ENCODE measurements at regions not wholly inside any gene's neighbourhood (a gene's known extent, or its start where the extent isn't known, plus 50 kb on each side); places are given as distances from the start of the nearest gene placed in this dataset.

DNA sequence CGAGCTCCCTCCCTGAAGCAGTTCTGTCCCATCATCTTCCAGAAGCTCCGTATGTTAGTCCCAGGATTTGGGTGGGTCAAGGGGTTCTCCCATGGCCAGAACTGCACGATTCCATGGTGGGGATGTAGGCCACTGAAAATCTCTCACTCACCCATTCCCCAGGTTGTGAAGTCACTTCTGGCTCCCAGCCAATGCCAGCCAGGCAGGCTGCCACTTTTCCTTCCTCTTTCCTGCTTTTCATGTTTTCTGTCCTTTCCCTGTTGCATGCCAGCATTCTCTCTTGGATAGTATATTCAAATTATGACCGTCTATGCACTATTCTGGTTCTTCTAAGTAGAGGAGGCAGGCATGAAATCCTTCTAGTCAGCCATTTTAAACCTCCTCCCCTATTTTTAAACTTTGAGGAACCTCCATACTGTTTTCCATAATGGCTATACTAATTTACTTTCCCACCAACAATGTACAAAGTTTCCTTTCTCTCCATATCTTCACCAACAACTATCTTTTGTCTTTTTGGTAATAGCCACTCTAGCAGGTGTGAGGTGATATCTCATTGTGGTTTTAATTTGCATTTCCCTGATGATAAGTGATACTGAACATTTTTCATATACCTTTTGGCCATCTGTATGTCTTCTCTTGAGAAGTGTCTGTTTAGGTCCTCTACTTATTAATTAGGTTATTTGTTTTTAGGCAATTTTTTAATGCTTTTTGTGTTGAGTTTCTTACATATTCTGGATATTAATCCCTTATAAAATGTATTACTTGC lies 182.1 kb upstream of the TET2 start:
- no peak for DNase-seq

DNA sequence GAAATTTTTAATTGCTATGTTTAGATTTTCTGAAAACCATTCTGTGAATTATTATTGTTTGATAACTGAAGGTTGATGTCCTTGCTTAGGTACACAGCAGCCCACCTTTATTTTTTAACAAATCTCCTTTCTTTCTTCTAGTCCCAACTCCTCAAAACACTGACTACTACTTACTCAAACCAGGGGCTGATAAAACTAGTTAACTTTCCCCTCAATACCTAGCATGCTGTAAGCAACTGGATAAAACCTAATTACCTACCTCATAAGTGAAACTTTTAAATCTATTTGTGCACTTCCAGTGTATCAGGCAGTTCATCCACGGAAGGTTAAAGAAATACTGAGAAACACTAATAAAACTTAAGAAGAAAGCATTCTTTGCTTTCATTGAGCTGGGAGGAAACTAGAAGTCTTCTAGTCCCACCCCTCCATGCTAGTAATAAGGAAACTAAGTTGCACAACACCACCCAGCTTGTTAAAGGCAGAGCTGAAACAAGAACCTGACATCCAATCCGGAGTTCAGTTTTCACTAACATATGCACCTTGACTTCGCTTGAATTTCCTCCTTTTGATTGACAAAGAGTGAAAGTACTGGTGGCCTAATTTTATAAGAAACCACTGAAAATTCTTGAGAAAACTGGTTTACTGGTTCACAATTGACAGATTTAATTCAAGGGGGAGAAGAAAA lies 180.2 kb upstream of the TET2 start:
- DNase-seq = peak in 2 of 3 donors; percentile 22 to 28

DNA sequence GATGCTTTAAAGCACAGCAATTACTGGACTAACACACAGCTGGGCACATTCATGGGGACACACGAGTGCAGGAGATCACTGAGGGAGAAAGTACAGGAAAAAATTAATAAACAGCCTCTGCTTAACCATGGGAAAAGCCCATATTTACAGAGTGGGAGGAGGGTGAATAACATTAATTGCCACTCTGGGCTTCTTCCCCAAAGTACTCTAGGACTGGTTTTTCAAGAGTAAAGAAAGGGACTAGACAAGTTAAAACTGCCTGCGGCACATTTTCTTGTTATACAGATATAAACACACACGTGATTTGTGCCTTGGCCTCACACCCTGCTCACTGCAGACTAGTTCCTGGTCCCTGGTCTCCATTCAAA lies 179.7 kb upstream of the TET2 start:
- DNase-seq = no peak

DNA sequence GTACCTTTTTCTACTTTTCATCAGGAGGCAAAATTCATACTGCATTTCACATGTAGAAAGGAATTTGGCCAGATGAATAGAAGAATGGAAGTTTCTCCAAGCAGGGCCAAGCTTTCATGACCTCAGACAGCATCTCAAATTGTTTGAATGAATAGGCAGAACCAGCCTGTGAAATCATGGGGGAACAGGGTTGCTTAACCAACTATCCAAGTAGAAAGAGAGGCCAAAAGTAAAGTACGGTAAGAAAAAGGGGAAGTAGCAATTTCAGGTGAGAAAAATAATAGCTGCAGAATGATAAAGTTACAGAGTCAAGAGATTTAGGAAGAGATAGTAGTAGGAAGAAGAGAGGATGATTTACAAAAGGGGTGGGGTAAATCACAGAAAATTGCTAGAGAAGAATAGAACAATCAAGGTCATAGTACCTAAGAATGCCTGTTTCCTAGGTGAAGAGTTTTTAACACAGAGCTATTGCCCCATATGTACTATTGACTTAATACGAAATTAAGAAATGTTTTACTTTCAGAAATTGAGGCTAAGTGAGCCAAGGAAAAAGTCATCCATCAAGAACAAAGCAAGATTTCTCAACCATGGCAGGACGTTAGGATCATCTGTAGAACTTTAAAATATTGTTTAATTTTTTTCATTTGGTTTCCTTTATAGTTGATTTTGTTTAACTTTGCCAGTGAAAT lies 177.1 kb upstream of the TET2 start:
- no peak for DNase-seq

DNA sequence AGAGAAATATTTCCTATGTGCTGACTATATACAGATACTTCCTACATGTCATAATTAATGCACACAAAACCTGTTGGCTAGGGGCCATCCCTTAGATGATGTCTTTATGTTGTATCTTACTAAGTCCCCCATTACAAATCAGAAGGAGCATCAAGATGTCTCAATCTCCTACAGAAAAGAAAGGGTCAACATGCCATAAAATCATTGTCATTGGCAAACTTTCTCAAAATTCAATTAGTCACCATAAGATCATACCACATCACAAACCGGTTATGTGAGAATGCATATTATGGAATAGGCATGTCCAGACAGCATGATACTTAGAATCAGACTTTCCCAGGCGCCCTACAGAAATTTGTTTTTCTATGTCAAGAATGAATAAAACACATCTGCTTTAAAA lies 175.2 kb upstream of the TET2 start:
- DNase-seq = no peak

DNA sequence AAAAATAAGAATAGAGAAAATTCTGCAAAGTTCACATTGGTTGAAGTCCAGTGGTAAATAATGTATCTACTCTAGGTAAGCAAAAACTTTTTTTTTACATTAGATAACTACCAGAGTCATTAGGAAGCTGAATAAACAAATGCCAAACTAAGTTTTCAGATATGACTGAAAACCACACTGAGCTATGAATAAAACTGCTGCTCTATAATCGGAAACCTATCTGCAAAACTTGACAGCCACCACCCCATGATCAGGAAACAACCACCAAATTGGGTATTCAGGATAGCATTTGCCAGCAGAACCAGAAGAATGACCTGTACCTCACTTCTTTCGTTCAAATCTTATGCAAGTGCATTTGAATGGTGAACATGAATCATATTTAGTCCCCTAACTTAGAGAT lies 173.0 kb upstream of the TET2 start:
- no peak for DNase-seq

DNA sequence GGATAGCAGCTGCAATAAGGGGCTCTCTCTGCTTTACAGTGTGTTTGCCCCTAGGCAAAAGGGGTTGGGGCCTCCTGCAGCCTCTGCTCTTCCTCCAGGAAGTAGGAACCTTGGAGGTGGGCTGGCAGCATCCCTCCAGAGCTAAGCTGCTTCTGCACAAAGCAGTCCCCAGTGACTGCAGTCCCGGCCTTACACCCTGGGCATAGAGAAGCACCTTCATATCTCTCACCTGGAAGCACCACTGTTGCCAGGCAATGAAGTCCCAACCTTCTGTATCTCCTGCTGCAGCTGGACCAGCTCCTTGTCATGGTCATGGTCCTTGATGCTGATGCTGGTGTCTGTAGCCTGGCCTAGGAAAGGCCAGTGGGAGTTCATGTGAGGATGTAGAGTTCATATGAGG lies 171.1 kb upstream of the TET2 start:
- no peak for DNase-seq

DNA sequence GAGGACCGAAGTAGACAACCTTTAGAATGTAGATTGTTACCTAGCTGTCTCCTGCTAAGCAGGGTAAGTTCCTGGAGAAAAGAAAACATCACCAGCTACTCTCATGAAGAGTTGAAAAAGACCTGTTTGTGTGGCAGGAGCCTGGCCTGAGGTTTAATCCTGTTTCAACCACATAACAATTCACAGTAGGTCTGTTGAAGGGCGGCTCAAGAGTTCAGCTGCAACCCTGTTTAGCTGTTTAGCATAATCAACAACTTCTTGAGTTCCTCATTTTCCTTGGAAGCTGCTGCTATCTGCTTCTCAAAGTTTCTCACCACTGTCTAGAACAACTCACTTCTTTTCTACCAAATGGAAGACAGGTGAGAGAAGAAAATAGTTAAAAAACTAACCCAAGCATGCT lies 170.4 kb upstream of the TET2 start:
- DNase-seq = no peak

DNA sequence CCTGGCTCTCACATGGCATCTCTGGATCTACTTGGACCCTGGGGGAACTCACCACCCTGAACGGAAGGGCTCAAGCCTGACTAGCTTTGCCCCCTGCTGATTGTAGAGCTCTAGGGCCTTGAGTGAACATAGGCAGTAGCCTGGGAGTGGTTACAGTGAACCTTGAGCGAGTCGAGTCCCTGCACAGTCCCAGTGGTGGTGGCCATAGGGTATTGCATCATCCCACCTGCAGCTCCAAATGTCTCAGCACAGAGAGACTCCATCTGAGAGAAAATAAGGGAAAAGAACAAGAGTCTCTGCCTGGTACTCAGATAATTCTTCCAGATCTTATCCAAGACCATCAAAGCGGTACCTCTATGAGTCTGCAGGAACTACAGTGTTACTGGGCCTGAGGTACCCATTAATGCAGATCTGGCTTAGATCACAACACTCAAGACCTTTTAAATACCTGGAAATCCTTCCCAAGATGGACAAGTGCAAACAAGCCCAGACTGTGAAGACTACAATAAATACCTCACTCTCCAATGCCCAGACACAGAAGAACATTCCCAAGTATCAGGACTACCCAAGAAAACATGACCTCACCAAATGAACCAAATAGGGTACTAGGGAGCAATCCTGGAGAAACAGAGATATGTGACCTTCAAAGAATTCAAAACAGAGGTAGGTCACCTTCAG lies 167.5 kb upstream of the TET2 start:
- no peak for DNase-seq

DNA sequence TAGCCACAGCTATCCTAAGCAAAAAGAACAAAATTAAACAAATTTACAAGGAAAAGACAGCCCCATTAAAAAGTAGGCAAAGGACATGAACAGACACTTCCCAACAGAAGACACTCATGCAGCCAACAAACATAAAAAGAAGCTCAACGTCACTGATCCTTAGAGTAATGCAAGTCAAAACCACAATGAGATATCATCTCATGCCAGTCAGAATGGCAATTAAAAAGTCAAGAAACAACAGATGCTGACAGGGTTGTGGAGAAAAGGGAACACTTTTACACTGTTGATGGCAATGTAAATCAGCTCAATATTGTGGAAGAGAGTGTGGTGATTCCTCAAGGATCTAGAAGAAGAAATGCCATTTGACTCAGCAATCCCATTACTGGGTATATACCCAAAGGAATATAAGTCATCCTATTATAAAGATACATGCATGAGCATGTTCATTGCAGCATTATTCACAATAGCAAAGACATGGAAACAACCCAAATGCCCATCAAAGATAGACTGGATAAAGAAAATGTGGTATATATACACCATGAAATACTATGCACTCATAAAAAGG lies 163.0 kb upstream of the TET2 start:
- no peak for DNase-seq

DNA sequence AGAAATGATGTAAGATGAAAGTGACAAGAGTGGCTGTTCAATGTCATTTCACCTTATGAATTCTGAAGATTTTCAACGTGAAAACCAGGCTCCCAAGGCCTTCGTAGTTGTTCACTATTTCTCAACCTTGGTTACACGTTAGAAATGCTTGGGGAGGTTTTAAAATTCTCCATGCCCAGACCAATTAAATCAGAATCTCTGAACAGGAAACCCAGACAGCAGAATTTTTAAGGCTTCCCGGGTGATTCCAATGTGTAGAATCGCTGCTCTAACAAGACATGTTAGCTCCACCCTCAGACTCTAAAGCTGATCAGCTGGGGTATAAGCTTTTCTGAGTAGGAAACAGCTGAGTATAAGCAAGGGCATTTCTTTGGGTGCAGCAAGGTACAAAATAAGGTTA lies 160.4 kb upstream of the TET2 start:
- DNase-seq = no peak

DNA sequence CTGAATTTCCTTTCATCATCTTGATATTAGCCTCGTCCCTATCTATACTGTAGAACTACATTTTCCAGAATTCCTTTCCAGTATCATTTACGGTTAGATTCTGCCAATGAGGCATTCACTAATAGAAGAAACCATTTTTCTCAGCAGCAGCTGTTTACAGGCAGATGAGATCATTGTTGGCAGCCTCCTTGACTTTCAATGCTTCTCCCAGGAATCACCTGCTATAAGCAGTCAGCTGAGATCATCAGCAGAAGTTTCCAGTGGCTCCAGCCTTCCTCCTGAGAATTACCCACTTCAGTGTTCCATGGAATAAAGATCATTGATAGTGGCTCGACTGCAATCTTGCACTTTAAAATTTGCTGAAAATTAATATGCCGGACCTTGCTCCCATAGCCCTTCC lies 157.3 kb upstream of the TET2 start:
- peak; percentile 53 to 72 (median 64) for DNase-seq

DNA sequence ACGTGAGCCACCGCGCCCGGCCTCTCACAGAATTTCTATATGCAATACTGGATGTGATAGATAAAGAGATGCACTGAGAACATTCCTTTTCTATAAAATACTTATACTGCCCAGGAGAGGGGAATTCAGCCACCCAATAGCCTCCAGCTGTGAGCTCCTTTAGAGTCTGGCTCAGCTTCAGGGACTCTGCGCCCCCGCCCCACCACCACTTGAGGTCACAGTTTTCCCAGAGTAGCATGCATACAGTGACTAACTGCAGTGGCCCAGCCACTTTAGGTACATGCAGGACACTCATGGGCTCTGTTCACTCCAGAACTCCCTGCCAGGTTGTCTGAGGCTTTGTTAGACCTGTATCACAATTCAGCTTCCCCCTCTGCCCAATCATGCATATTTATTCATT lies 144.4 kb upstream of the TET2 start:
- no peak for DNase-seq

DNA sequence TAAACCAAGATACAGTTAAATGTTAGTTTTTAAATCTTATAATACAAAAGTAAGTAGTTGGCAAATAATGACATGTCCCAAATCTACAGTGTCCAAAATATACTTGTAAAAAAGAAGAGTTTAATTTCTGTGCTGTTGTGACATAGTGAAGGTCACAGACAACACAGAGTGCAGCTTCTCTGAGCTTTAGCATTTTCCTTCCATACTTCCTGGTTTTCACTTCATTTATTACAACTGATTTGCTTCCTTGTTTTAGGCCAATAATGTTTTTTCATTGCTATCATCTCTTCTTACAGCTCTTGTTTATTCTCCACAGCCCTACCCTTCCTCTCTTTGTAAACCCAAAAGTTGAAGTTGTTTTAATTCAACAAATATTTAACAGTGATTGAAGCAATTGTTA lies 132.4 kb upstream of the TET2 start:
- DNase-seq = no peak

DNA sequence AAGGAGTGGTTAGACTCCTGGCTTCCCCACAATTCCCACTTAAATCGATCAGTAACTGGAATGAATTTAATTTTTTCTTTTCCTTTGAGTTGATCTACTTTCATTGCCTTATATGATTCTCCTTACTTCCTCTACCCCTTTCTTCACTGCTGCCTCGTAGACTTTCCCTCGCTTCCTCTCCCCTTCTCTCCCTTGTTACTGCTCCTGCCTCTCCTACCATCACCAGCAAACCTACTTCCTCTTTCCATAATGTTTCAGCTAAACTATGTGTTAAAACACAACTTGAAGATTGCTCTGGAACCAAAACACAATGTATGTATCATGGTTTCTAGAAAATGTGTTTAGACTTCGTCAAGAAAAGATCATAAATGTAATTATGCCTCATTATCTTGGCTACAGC lies 132.0 kb upstream of the TET2 start:
- DNase-seq = no peak

DNA sequence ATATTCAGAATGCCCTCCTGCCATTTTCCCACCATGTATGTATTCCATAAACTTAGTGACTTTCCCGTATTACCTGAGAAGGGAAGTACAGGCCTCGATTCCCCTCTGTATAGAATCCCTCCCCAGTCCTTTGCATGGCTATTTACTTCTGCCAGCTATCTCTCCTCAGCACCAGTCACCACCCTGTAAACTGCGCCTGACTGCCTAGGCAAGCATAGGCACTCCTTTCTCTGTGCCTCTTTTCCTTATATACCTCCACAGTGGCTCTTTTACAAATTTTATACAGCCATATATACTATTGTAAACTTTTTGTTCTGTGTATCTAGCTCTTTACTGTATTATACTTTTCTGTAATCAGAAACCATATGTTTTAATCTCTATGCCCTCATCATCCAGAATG lies 130.9 kb upstream of the TET2 start:
- no peak for DNase-seq

DNA sequence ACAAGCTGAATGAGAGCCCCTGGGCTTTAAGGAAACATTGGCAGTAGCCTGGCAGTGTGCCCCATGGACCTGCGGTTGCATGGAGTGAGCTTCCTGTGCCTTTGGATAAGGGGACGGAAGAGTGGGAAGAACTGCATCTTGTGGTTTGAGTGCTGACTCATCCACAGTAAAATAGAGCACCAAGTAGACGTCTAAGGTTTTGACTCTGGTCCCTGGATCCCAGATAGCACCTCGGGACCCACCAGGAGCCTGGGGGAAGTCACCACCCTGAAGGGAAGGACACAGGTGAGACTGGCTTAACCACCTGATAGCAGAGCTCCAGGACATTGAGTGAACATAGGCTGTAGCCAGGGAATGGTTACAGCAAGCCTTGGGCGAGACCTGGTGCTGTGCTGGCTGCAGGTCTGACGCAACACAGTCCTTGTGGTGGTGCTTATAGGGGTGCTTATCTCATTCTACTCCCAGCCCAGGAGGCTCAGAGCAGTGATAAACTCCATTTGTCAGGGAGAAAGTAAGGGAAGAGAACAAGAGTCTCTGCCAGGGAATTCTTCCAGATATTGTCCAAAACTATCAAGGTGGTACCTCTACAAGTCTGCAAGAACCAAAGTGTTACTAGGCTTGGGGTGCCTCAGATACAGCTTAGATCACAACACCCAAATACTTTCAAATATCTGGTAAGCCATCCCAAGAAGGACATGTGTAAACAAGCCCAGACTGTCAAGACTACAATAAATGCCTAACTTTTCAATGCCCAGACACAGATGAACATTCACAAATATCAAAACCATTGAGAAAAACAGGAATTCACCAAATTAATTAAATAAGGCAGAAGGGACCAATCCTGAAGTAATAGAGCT lies 123.6 kb upstream of the TET2 start:
- no peak for DNase-seq

DNA sequence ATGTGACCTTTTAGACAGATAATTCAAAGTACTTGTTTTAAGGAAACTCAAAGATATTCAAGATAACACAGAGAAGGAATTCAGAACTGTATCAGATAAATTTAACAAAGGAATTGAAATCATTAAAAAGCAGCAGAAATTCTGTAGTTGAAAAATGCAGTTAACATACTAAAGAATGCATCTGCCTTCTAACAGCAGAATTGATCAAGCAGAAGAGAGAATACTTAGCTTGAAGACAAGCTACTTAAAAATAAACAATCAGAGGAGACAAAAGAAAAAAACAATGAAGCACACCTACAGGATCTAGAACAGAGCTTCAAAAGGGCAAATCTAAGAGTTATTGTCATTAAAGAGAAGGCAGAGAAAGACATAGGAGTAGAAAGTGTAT lies 123.0 kb upstream of the TET2 start:
- DNase-seq = no peak

DNA sequence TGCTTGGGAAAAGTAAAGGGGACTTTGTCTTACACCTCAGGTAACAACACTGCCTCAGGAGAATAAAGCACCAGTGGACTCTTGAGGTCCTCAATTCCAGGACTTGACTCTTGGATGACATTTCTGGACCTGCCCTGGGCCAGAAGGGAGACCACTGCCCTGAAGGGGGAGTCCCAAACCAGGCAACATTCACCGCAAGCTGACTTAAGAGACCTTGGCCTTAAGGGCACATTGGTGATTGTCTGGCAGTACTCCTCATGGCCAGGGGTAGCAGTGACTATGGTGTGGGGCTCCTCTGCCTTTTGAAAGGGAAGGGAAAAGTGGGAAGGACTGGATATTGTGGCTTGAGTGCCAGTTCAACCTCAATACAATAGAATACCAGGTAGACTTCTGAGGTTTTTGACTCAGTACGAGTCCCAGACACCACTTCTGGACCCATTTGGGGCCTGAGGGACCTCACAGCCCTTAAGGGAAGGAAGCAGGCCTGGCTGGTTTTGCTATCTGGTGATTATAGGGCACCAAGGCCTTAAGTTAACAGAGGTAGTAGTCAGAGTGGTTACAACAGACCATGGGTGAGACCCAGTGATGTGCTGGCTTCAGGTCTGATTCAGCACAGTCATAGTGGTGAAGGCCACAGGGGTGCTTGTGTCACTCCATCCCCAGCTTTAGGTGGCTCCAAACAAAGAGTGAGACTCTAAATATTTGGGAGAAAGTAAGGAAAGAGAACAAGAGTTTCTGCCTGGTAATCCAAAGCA lies 121.2 kb upstream of the TET2 start:
- DNase-seq = no peak

DNA sequence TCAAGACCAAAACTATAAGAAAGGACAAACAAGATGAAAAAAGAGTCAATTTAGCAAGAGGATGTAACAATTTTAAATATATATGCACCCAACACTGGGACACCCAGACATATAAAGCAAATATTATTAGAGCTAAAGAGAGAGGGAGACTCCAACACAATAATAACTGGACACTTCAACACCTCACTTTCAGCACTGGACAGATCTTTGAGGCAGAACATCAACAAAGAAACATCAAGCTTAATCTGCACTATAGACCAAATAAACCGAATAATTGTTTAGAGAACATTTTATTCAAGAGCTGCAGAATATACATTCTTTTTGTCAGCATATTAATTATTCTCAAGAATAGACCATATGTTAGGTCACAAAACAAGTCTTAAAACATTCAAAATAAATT lies 109.7 kb upstream of the TET2 start:
- no peak for DNase-seq

DNA sequence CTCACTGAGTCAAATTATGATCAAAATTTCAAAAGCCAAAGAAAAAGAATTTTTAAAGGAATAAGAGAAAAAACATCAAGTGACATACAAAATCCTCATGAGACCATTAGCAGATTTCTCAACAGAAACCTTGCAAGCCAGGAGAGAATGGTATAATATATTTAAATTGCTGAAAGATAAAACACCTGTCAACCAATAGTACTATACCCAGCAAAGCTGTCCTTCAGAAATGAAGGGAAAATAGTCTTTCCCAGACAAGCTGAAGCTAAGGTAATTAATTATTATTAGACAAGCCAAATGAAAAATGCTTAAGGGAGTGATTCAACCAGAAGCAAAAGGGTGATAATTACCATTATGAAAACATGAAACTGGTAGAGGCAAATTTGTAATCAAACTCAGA lies 104.2 kb upstream of the TET2 start:
- DNase-seq = no peak

All from muscle of back (tissue), 3 donors.